PC-9 (cell line): ENCODE measurements at regions not wholly inside any gene's neighbourhood (a gene's known extent, or its start where the extent isn't known, plus 50 kb on each side); places are given as distances from the start of the nearest gene placed in this dataset.

Experiments used
- BruUV-seq: library from RNA; stranded (reverse); fragments of 400-500 nt; replicated peaks from 2 replicates; lab custom pipeline; 2021; lab: Mats Ljungman, UMichigan
- CTCF ChIA-PET: fragments of 300-600 bp; sonication (Branson Sonifier 250); formaldehyde crosslinking; loops from one replicate; lab custom pipeline; 2022; ENCODE audit warnings: antibody characterized with exemption; lab: Charles Lee
- POLR2A ChIA-PET: fragments of 300-600 bp; sonication (Branson Sonifier 250); formaldehyde crosslinking; loops from one replicate; lab custom pipeline; 2022; ENCODE audit warnings: antibody characterized with exemption; ENCODE audit not compliant: unreplicated experiment; lab: Charles Lee
- DNase-seq, 2 experiments: peaks; one replicate each; pipeline versions ENCODE4 v3.0.0 to v3.0.0-alpha.2; 2015 to 2022; ENCODE audit warnings: mixed read lengths in 1 of 2
- H2AFZ ChIP-seq: fragments of 200-600 bp; sonication (generic); 2 replicates; pipeline ENCODE4 v1.8.1; 2017; ENCODE audit warnings: antibody characterized with exemption
- H3F3A ChIP-seq: fragments of 200-600 bp; sonication (generic); 2 replicates; pipeline ENCODE4 v1.8.1; 2017; ENCODE audit warnings: antibody characterized with exemption, mild to moderate bottlenecking, low read depth; ENCODE audit not compliant: insufficient read depth
- H3K27ac ChIP-seq: fragments of 200-600 bp; sonication (generic); 2 replicates; pipeline ENCODE4 v1.6.1; 2016; ENCODE audit warnings: mixed run types
- H3K27me3 ChIP-seq: fragments of 200-600 bp; sonication (generic); 2 replicates; pipeline ENCODE4 v1.6.1; 2016; ENCODE audit warnings: low read depth, mixed run types; ENCODE audit not compliant: insufficient read depth
- H3K36me3 ChIP-seq: fragments of 200-600 bp; sonication (generic); 2 replicates; pipeline ENCODE4 v1.6.1; 2016; ENCODE audit warnings: low read depth, mixed run types
- H3K4me1 ChIP-seq: fragments of 200-600 bp; sonication (generic); replicated peaks from 2 replicates; pipeline ENCODE4 v1.6.1; 2016; ENCODE audit warnings: mixed run types; ENCODE audit not compliant: insufficient read depth
- H3K4me2 ChIP-seq: fragments of 200-600 bp; sonication (generic); 2 replicates; pipeline ENCODE4 v1.6.1; 2017; ENCODE audit warnings: mixed run types
- H3K4me3 ChIP-seq: fragments of 200-600 bp; sonication (generic); 2 replicates; pipeline ENCODE4 v1.6.1; 2016; ENCODE audit warnings: mixed run types
- H3K79me2 ChIP-seq: fragments of 200-600 bp; sonication (generic); 2 replicates; pipeline ENCODE4 v1.6.1; 2017; ENCODE audit warnings: low read depth, mixed run types
- H3K9me2 ChIP-seq: fragments of 200-600 bp; sonication (generic); 2 replicates; pipeline ENCODE4 v1.8.1; 2017; ENCODE audit warnings: mild to moderate bottlenecking; ENCODE audit not compliant: insufficient read depth
- H3K9me3 ChIP-seq: fragments of 200-600 bp; sonication (generic); 2 replicates; pipeline ENCODE4 v1.8.1; 2016; ENCODE audit warnings: low read depth; ENCODE audit not compliant: insufficient read depth
- H4K20me1 ChIP-seq: fragments of 200-600 bp; sonication (generic); 2 replicates; pipeline ENCODE4 v1.8.1; 2017; ENCODE audit not compliant: insufficient read depth
- CTCF ChIP-seq: fragments of 200-600 bp; sonication (generic); conservative IDR thresholded peaks from 2 replicates; pipeline ENCODE4 v1.6.1; 2017; ENCODE audit warnings: mixed run types, antibody characterized with exemption, mild to moderate bottlenecking, moderate library complexity
- EZH2 ChIP-seq: fragments of 200-600 bp; sonication (generic); IDR thresholded peaks from 2 replicates; pipeline ENCODE4 v1.8.0; 2017; ENCODE audit warnings: antibody characterized with exemption, low read depth
- intact Hi-C: fragments of 100-400 bp; cut with micrococcal nuclease; formaldehyde crosslinking; loops from one replicate; pipeline ENCODE4 v1.10.0; 2022; ENCODE audit not compliant: unreplicated experiment

DNA sequence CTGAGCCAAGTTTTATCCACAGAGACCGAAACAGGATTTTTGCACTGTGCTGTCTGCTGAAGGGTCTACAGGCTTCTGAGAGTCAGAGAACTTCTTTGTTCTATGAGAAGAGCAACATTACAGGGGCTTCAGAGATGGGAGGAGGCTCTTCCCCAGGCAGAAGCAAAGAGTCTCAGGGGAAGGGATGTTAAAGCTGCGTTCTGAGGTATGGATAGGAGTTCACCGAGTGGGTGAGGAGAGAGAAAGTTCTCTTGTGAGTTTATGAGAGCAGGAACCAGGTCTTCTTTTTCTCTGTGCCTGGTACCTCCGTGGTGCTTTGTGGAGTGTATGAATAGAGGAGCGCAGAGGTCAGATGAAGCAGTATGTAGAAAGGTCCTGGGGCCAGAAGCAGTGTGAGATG is 155.1 kb downstream of the PDGFRA start:
- H3K4me2 ChIP-seq, result no peak overlapping the region
- TF ChIP-seq EZH2 (no peak), CTCF (no peak)
- H3K9me3 ChIP-seq, result no peaks in the 10 kb centered on the region
- intact Hi-C loops, result no loop called here
- ChIA-PET POLR2A (no interaction called here), CTCF (no interaction called here)
- H3K4me3 ChIP-seq, result no peak overlapping the region
- H3K27ac ChIP-seq, result no peak overlapping the region
- H3K27me3 ChIP-seq, result no peaks in the 10 kb centered on the region
- no peak for DNase-seq
- H3K36me3 ChIP-seq, result no peaks in the 10 kb centered on the region
- BruUV-seq, result no TSS peak
- H3K4me1 ChIP-seq, result no peaks in the 10 kb centered on the region
- H3F3A ChIP-seq, result no peaks in the 10 kb centered on the region
- H3K9me2 ChIP-seq, result no peaks in the 10 kb centered on the region
- no peaks in the 10 kb centered on the region for H4K20me1 ChIP-seq
- no peak overlapping the region for H2AFZ ChIP-seq
- no peaks in the 10 kb centered on the region for H3K79me2 ChIP-seq

- no peak overlapping the region for H3K27ac ChIP-seq
- no peaks in the 10 kb centered on the region for H3K27me3 ChIP-seq
- no peaks in the 10 kb centered on the region for H3K9me3 ChIP-seq
- H3K4me3 ChIP-seq, result no peak overlapping the region
- no TSS peak for BruUV-seq
- no peaks in the 10 kb centered on the region for H3F3A ChIP-seq
- 0 out of 2 replicates have a peak, but pooled peaks have one; percentile 19 for TF ChIP-seq CTCF
- TF ChIP-seq EZH2, result no peak
- intact Hi-C loops, result no loop called here
- POLR2A ChIA-PET, result no interaction called here
- no peaks in the 10 kb centered on the region for H3K36me3 ChIP-seq
- no peaks in the 10 kb centered on the region for H4K20me1 ChIP-seq
- CTCF ChIA-PET, result no interaction called here
- H3K4me1 ChIP-seq, result no peaks in the 10 kb centered on the region
- no peaks in the 10 kb centered on the region for H3K9me2 ChIP-seq
- DNase-seq, result no peak
- H3K4me2 ChIP-seq, result no peak overlapping the region
- H2AFZ ChIP-seq, result no peak overlapping the region
- no peaks in the 10 kb centered on the region for H3K79me2 ChIP-seq
Measured at GRCh38 chr4:54384563-54384962, 155.5 kb downstream of the PDGFRA start.

DNA sequence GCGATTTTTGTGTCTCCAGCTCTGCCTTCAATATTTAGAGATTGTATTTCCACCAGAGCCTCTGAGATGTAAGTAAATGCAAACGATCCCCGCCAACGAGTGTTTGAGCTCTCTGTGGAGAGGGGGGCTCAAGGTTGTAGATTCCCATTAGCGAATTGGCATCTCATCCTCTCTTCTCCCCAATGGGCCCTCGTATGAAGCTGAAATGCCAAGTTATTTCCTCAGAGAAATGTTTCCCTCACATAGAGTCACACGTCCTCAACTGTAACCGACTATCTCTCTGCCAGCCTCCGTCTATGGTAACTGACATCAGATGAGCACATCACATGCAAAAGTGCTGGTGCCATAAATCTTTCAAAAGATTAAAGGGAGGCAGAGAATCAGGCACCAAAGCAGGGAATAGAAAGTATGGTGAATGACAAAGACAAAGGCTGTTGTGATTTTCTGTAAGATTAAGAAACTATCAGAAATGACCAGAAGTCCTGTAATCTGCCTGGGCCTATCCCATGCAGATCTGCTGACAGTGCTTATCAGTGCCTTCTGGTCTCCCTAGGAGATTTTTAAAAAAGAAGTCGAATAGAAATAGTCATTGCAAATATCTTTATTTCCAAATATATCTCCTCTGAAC is 157.1 kb downstream of the PDGFRA start:
- no TSS peak for BruUV-seq
- no peaks in the 10 kb centered on the region for H3F3A ChIP-seq
- no peaks in the 10 kb centered on the region for H3K27me3 ChIP-seq
- no peaks in the 10 kb centered on the region for H3K4me1 ChIP-seq
- no peaks in the 10 kb centered on the region for H3K79me2 ChIP-seq
- intact Hi-C loops, result no loop called here
- DNase-seq, result no peak
- ChIA-PET POLR2A (no interaction called here), CTCF (no interaction called here)
- H3K9me3 ChIP-seq, result no peaks in the 10 kb centered on the region
- no peaks in the 10 kb centered on the region for H3K36me3 ChIP-seq
- TF ChIP-seq EZH2 (no peak), CTCF (no peak)
- no peak overlapping the region for H3K4me2 ChIP-seq
- H3K9me2 ChIP-seq, result no peaks in the 10 kb centered on the region
- H3K27ac ChIP-seq, result no peak overlapping the region
- H4K20me1 ChIP-seq, result no peaks in the 10 kb centered on the region
- no peak overlapping the region for H2AFZ ChIP-seq
- no peak overlapping the region for H3K4me3 ChIP-seq
